ENCODE measurements at regions not wholly inside any gene's neighbourhood (a gene's known extent, or its start where the extent isn't known, plus 50 kb on each side); places are given as distances from the start of the nearest gene placed in this dataset.

- intact Hi-C loops (cut with micrococcal nuclease), result no loop called here
- no peak overlapping the region for H3K27ac Mint-ChIP-seq
- peaks cover 0 to 28% (median 19%) of the 10 kb centered on the region in 8 donors for H3K9me3 Mint-ChIP-seq
- ChIA-PET CTCF (ENCODE audit: partially characterized antibody) (no interaction called here), POLR2A (ENCODE audit: partially characterized antibody) (no interaction called here)
- Histone ChIP-seq H3K4me1 (ENCODE audit: insufficient read depth, low read length) (no peaks in the 10 kb centered on the region), H3K9me3 (ENCODE audit: control insufficient read depth in 1 of 2, low read length in 2 of 2) (no peaks in the 10 kb centered on the region), H3K27me3 (ENCODE audit: insufficient read depth, low read length) (no peaks in the 10 kb centered on the region), H3K4me3 (ENCODE audit: low read length in 2 of 2) (no peak overlapping the region), H3K27ac (ENCODE audit: low read depth, low read length) (no peak overlapping the region), H3K36me3 (ENCODE audit: insufficient read depth, low read length) (no peaks in the 10 kb centered on the region)
- H3K4me3 Mint-ChIP-seq, result no peak overlapping the region
- no peaks in the 10 kb centered on the region for H3K36me3 Mint-ChIP-seq
- H3K4me1 Mint-ChIP-seq, result no peaks in the 10 kb centered on the region
- DNase-seq, result no peak
- H3K27me3 Mint-ChIP-seq, result peaks cover 0 to 5% of the 10 kb centered on the region in 2 donors
These were observed 162.7 kb upstream of the B3GAT2 start for GRCh38 chr6:71119560-71119959.

- H3K4me1 Mint-ChIP-seq, result no peaks in the 10 kb centered on the region
- Histone ChIP-seq H3K4me1 (ENCODE audit: insufficient read depth, low read length) (no peaks in the 10 kb centered on the region), H3K36me3 (ENCODE audit: insufficient read depth, low read length) (no peaks in the 10 kb centered on the region), H3K27me3 (ENCODE audit: insufficient read depth, low read length) (no peaks in the 10 kb centered on the region), H3K4me3 (ENCODE audit: low read length in 2 of 2) (no peak overlapping the region), H3K9me3 (ENCODE audit: control insufficient read depth in 1 of 2, low read length in 2 of 2) (no peaks in the 10 kb centered on the region), H3K27ac (ENCODE audit: low read depth, low read length) (no peak overlapping the region)
- H3K27ac Mint-ChIP-seq, result no peak overlapping the region
- H3K36me3 Mint-ChIP-seq, result no peaks in the 10 kb centered on the region
- H3K4me3 Mint-ChIP-seq, result no peak overlapping the region
- ChIA-PET POLR2A (ENCODE audit: partially characterized antibody) (no interaction called here), CTCF (ENCODE audit: partially characterized antibody) (no interaction called here)
- intact Hi-C loops (cut with micrococcal nuclease), result no loop called here
- peaks cover 0 to 6% of the 10 kb centered on the region in 2 donors for H3K27me3 Mint-ChIP-seq
- peaks cover 0 to 33% (median 19%) of the 10 kb centered on the region in 8 donors for H3K9me3 Mint-ChIP-seq
- DNase-seq, result no peak
These were observed 165.6 kb upstream of the OGFRL1 start for GRCh38 chr6:71123051-71123450.

- Histone ChIP-seq H3K9me3 (ENCODE audit: control insufficient read depth in 1 of 2, low read length in 2 of 2) (no peaks in the 10 kb centered on the region), H3K4me1 (ENCODE audit: insufficient read depth, low read length) (no peaks in the 10 kb centered on the region), H3K4me3 (ENCODE audit: low read length in 2 of 2) (no peak overlapping the region), H3K36me3 (ENCODE audit: insufficient read depth, low read length) (no peaks in the 10 kb centered on the region), H3K27ac (ENCODE audit: low read depth, low read length) (no peak overlapping the region), H3K27me3 (ENCODE audit: insufficient read depth, low read length) (no peaks in the 10 kb centered on the region)
- H3K27me3 Mint-ChIP-seq, result peaks cover 0 to 4% of the 10 kb centered on the region in 2 donors
- DNase-seq, result no peak
- no peak overlapping the region for H3K27ac Mint-ChIP-seq
- H3K4me1 Mint-ChIP-seq, result no peaks in the 10 kb centered on the region
- no peak overlapping the region for H3K4me3 Mint-ChIP-seq
- no peaks in the 10 kb centered on the region for H3K36me3 Mint-ChIP-seq
- ChIA-PET POLR2A (ENCODE audit: partially characterized antibody) (no interaction called here), CTCF (ENCODE audit: partially characterized antibody) (no interaction called here)
- peaks cover 0 to 27% (median 16%) of the 10 kb centered on the region in 8 donors for H3K9me3 Mint-ChIP-seq
- intact Hi-C loops (cut with micrococcal nuclease), result no loop called here
These were observed 164.3 kb upstream of the OGFRL1 start for GRCh38 chr6:71124340-71124739.

GRCh38 chr6:71125216-71125615, 163.4 kb upstream of the OGFRL1 start:
- intact Hi-C loops (cut with micrococcal nuclease), result no loop called here
- H3K4me3 ChIP-seq (ENCODE audit: low read length in 2 of 2), result no peak overlapping the region
- no peaks in the 10 kb centered on the region for H3K4me1 ChIP-seq (ENCODE audit: insufficient read depth, low read length)
- POLR2A ChIA-PET (ENCODE audit: partially characterized antibody), result no interaction called here
- Mint-ChIP-seq H3K36me3 (no peaks in the 10 kb centered on the region), H3K27ac (no peak overlapping the region), H3K9me3 (peaks cover 0 to 20% (median 8%) of the 10 kb centered on the region in 8 donors), H3K4me3 (no peak overlapping the region), H3K4me1 (no peaks in the 10 kb centered on the region), H3K27me3 (peaks cover 0 to 4% of the 10 kb centered on the region in 2 donors)
- H3K27me3 ChIP-seq (ENCODE audit: insufficient read depth, low read length), result no peaks in the 10 kb centered on the region
- H3K9me3 ChIP-seq (ENCODE audit: control insufficient read depth in 1 of 2, low read length in 2 of 2), result no peaks in the 10 kb centered on the region
- no peak for DNase-seq
- no peaks in the 10 kb centered on the region for H3K36me3 ChIP-seq (ENCODE audit: insufficient read depth, low read length)
- no peak overlapping the region for H3K27ac ChIP-seq (ENCODE audit: low read depth, low read length)
- CTCF ChIA-PET (ENCODE audit: partially characterized antibody), result no interaction called here

- Mint-ChIP-seq H3K27me3 (peaks cover 0 to 2% of the 10 kb centered on the region in 2 donors), H3K9me3 (peaks cover 0 to 13% (median 1%) of the 10 kb centered on the region in 8 donors), H3K4me3 (no peak overlapping the region), H3K4me1 (no peaks in the 10 kb centered on the region), H3K36me3 (no peaks in the 10 kb centered on the region), H3K27ac (no peak overlapping the region)
- POLR2A ChIA-PET (ENCODE audit: partially characterized antibody), result no interaction called here
- intact Hi-C loops (cut with micrococcal nuclease), result no loop called here
- no peak for DNase-seq
- CTCF ChIA-PET (ENCODE audit: partially characterized antibody), result no interaction called here
- Histone ChIP-seq H3K4me1 (ENCODE audit: insufficient read depth, low read length) (no peaks in the 10 kb centered on the region), H3K36me3 (ENCODE audit: insufficient read depth, low read length) (no peaks in the 10 kb centered on the region), H3K27me3 (ENCODE audit: insufficient read depth, low read length) (no peaks in the 10 kb centered on the region), H3K4me3 (ENCODE audit: low read length in 2 of 2) (no peak overlapping the region), H3K27ac (ENCODE audit: low read depth, low read length) (no peak overlapping the region), H3K9me3 (ENCODE audit: control insufficient read depth in 1 of 2, low read length in 2 of 2) (no peaks in the 10 kb centered on the region)
These were observed 162.1 kb upstream of the OGFRL1 start for GRCh38 chr6:71126506-71126905.

- peaks cover 0 to 3% of the 10 kb centered on the region in 2 donors for H3K27me3 Mint-ChIP-seq
- Histone ChIP-seq H3K9me3 (ENCODE audit: control insufficient read depth in 1 of 2, low read length in 2 of 2) (no peaks in the 10 kb centered on the region), H3K27ac (ENCODE audit: low read depth, low read length) (no peak overlapping the region), H3K4me3 (ENCODE audit: low read length in 2 of 2) (no peak overlapping the region), H3K27me3 (ENCODE audit: insufficient read depth, low read length) (no peaks in the 10 kb centered on the region), H3K4me1 (ENCODE audit: insufficient read depth, low read length) (no peaks in the 10 kb centered on the region), H3K36me3 (ENCODE audit: insufficient read depth, low read length) (no peaks in the 10 kb centered on the region)
- ChIA-PET CTCF (ENCODE audit: partially characterized antibody) (no interaction called here), POLR2A (ENCODE audit: partially characterized antibody) (no interaction called here)
- H3K27ac Mint-ChIP-seq, result no peak overlapping the region
- no peaks in the 10 kb centered on the region for H3K36me3 Mint-ChIP-seq
- H3K9me3 Mint-ChIP-seq, result peaks cover 0 to 9% (median 0%) of the 10 kb centered on the region in 8 donors
- no peaks in the 10 kb centered on the region for H3K4me1 Mint-ChIP-seq
- no peak for DNase-seq
- no peak overlapping the region for H3K4me3 Mint-ChIP-seq
- intact Hi-C loops (cut with micrococcal nuclease), result no loop called here
These were observed 161.2 kb upstream of the OGFRL1 start for GRCh38 chr6:71127374-71127773.

GRCh38 chr6:71130277-71130676, 158.3 kb upstream of the OGFRL1 start:
- Histone ChIP-seq H3K27ac (ENCODE audit: low read depth, low read length) (no peak overlapping the region), H3K27me3 (ENCODE audit: insufficient read depth, low read length) (no peaks in the 10 kb centered on the region), H3K9me3 (ENCODE audit: control insufficient read depth in 1 of 2, low read length in 2 of 2) (no peaks in the 10 kb centered on the region), H3K36me3 (ENCODE audit: insufficient read depth, low read length) (no peaks in the 10 kb centered on the region), H3K4me1 (ENCODE audit: insufficient read depth, low read length) (no peaks in the 10 kb centered on the region), H3K4me3 (ENCODE audit: low read length in 2 of 2) (no peak overlapping the region)
- Mint-ChIP-seq H3K9me3 (peaks cover 0 to 9% (median 0%) of the 10 kb centered on the region in 8 donors), H3K4me3 (no peak overlapping the region), H3K36me3 (no peaks in the 10 kb centered on the region), H3K27me3 (peaks cover 0 to 4% of the 10 kb centered on the region in 2 donors), H3K4me1 (no peaks in the 10 kb centered on the region), H3K27ac (no peak overlapping the region)
- no peak for DNase-seq
- CTCF ChIA-PET (ENCODE audit: partially characterized antibody), result no interaction called here
- POLR2A ChIA-PET (ENCODE audit: partially characterized antibody), result no interaction called here
- intact Hi-C loops (cut with micrococcal nuclease), result no loop called here
